ENCODE measurements at regions not wholly inside any gene's neighbourhood (a gene's known extent, or its start where the extent isn't known, plus 50 kb on each side); places are given as distances from the start of the nearest gene placed in this dataset.
"Not testable (repeated sequence)": the region's sequence is repeated elsewhere in the genome, so short reads cannot be mapped to it uniquely, and the experiment has no call there.

- no peak for DNase-seq (ENCODE audit: low read depth)
Observed at GRCh38 chrX:5295004-5295403, 933.7 kb downstream of the NLGN4X start.

- no peak for DNase-seq (ENCODE audit: low read depth)
Observed at GRCh38 chrX:5290635-5291034, 938.0 kb downstream of the NLGN4X start.

- DNase-seq (ENCODE audit: low read depth), result not testable (repeated sequence)
Observed at GRCh38 chrX:5289949-5290348, 938.7 kb downstream of the NLGN4X start.

- no peak for DNase-seq (ENCODE audit: low read depth)
Observed at GRCh38 chrX:5278908-5279307, 949.8 kb downstream of the NLGN4X start.

- no peak for DNase-seq (ENCODE audit: low read depth)
Observed at GRCh38 chrX:5265324-5265850, 963.3 kb downstream of the NLGN4X start.

- DNase-seq (ENCODE audit: low read depth), result no peak
Observed at GRCh38 chrX:5250106-5250505, 978.6 kb downstream of the NLGN4X start.

GRCh38 chrX:5242091-5242790 is 986.4 kb downstream of the NLGN4X start:
- DNase-seq (ENCODE audit: low read depth), result no peak

GRCh38 chrX:5236749-5237148 is 991.9 kb downstream of the NLGN4X start:
- DNase-seq (ENCODE audit: low read depth), result no peak

GRCh38 chrX:5236096-5236495 is 992.6 kb downstream of the NLGN4X start:
- DNase-seq (ENCODE audit: low read depth), result no peak

GRCh38 chrX:5233830-5234229 is 994.8 kb downstream of the NLGN4X start:
- no peak for DNase-seq (ENCODE audit: low read depth)

- no peak for DNase-seq (ENCODE audit: low read depth)
Observed at GRCh38 chrX:5220421-5220820, 1008.2 kb downstream of the NLGN4X start.

GRCh38 chrX:5194806-5195205 is 1033.9 kb downstream of the NLGN4X start:
- no peak for DNase-seq (ENCODE audit: low read depth)

- DNase-seq (ENCODE audit: low read depth), result no peak
Observed at GRCh38 chrX:5180135-5180741, 1048.4 kb downstream of the NLGN4X start.

- DNase-seq (ENCODE audit: low read depth), result no peak
Observed at GRCh38 chrX:5176766-5177165, 1051.9 kb downstream of the NLGN4X start.

- DNase-seq (ENCODE audit: low read depth), result no peak
Observed at GRCh38 chrX:5163663-5164062, 1065.0 kb downstream of the NLGN4X start.

GRCh38 chrX:5155301-5155700 is 1073.4 kb downstream of the NLGN4X start:
- no peak for DNase-seq (ENCODE audit: low read depth)

GRCh38 chrX:5145957-5146356 is 1082.7 kb downstream of the NLGN4X start:
- DNase-seq (ENCODE audit: low read depth), result no peak

GRCh38 chrX:5142644-5143043 is 1086.0 kb downstream of the NLGN4X start:
- DNase-seq (ENCODE audit: low read depth), result no peak

- no peak for DNase-seq (ENCODE audit: low read depth)
Observed at GRCh38 chrX:5122181-5122678, 1106.4 kb downstream of the NLGN4X start.

- no peak for DNase-seq (ENCODE audit: low read depth)
Observed at GRCh38 chrX:5117816-5118215, 1110.9 kb downstream of the NLGN4X start.

GRCh38 chrX:5113128-5113527 is 1115.5 kb downstream of the NLGN4X start:
- DNase-seq (ENCODE audit: low read depth), result no peak

GRCh38 chrX:5100004-5100403 is 1128.7 kb downstream of the NLGN4X start:
- DNase-seq (ENCODE audit: low read depth), result no peak

- no peak for DNase-seq (ENCODE audit: low read depth)
Observed at GRCh38 chrX:5086388-5086787, 1142.3 kb downstream of the NLGN4X start.

- no peak for DNase-seq (ENCODE audit: low read depth)
Observed at GRCh38 chrX:5084279-5084678, 1144.4 kb downstream of the NLGN4X start.
